Panc1 (cell line): ENCODE measurements at regions not wholly inside any gene's neighbourhood (a gene's known extent, or its start where the extent isn't known, plus 50 kb on each side); places are given as distances from the start of the nearest gene placed in this dataset.

Experiments
- ATAC-seq: fragments of 200-7000 bp; cut with Tn5 transposase; 2 replicates; pipeline ENCODE4 v1.9.1; 2020; ENCODE audit warnings: mild to moderate bottlenecking, moderate library complexity
- BruUV-seq: library from RNA; stranded (reverse); fragments of 400-500 nt; replicated peaks from 2 replicates; lab custom pipeline; 2021; lab: Mats Ljungman, UMichigan
- CTCF ChIA-PET: fragments of 300-600 bp; sonication (Branson Sonifier 250); formaldehyde crosslinking; loops from one replicate; lab custom pipeline; 2022; ENCODE audit warnings: antibody characterized with exemption; lab: Charles Lee
- POLR2A ChIA-PET: fragments of 300-600 bp; sonication (Branson Sonifier 250); formaldehyde crosslinking; loops from one replicate; lab custom pipeline; 2022; ENCODE audit warnings: antibody characterized with exemption; lab: Charles Lee
- DNase-seq: peaks from one replicate; pipeline ENCODE4 v3.0.0-alpha.2; 2010; ENCODE audit warnings: low read depth, low spot score
- H3K27ac ChIP-seq: 2 replicates; pipeline ENCODE4 v1.5.1; 2011; ENCODE audit warnings: mild to moderate bottlenecking, low read length, inconsistent platforms
- H3K27me3 ChIP-seq: fragments of 200-500 bp; sonication (Bioruptor generic); 2 replicates; pipeline ENCODE4 v1.6.0; 2014; ENCODE audit warnings: low read length, inconsistent platforms; ENCODE audit not compliant: control insufficient read depth, insufficient read depth
- H3K36me3 ChIP-seq: fragments of 200-500 bp; sonication (Bioruptor generic); 2 replicates; pipeline ENCODE4 v1.5.1; 2014; ENCODE audit warnings: inconsistent platforms, mild to moderate bottlenecking, low read length, moderate library complexity; ENCODE audit not compliant: control insufficient read depth, insufficient read depth
- H3K4me1 ChIP-seq: 2 replicates; pipeline ENCODE4 v1.5.1; 2011; ENCODE audit warnings: inconsistent platforms, mild to moderate bottlenecking, low read length, moderate library complexity; ENCODE audit not compliant: control insufficient read depth, insufficient read depth
- H3K4me3 ChIP-seq, 2 experiments: 2 replicates each; pipeline ENCODE4 v1.5.1; 2011 to 2012; ENCODE audit warnings: low read depth in 2 of 2, low read length in 2 of 2, mild to moderate bottlenecking in 2 of 2, inconsistent platforms in 1 of 2, moderate library complexity in 1 of 2
- H3K9me3 ChIP-seq: fragments of 200-500 bp; sonication (Bioruptor generic); 2 replicates; pipeline ENCODE4 v1.5.1; 2014; ENCODE audit warnings: low read depth, mild to moderate bottlenecking, inconsistent platforms, low read length, moderate library complexity; ENCODE audit not compliant: control insufficient read depth, insufficient read depth
- POLR2AphosphoS5 ChIP-seq: IDR thresholded peaks from 2 replicates; pipeline ENCODE4 v1.6.1; 2012; ENCODE audit warnings: mild to moderate bottlenecking, low read depth, low read length, moderate library complexity
- SIN3A ChIP-seq: IDR thresholded peaks from 2 replicates; pipeline ENCODE4 v1.6.1; 2012; ENCODE audit warnings: low read depth, mild to moderate bottlenecking, low read length, moderate library complexity, borderline replicate concordance; ENCODE audit not compliant: insufficient read depth
- TCF7L2 ChIP-seq: IDR thresholded peaks from 2 replicates; pipeline ENCODE4 v1.6.1; 2011; ENCODE audit warnings: mild to moderate bottlenecking, low read depth, low read length, inconsistent platforms
- in situ Hi-C: cut with HindIII; loops from 2 replicates; pipeline ENCODE4 v1.10.0; 2016; ENCODE audit warnings: low sequenced_read_pairs, low pct_unique_long_range_greater_than_20kb
- intact Hi-C: fragments of 100-400 bp; cut with micrococcal nuclease; formaldehyde crosslinking; loops from one replicate; pipeline ENCODE4 v1.10.0; 2022; ENCODE audit not compliant: unreplicated experiment
- TF ChIP-seq, protein P1 (sequence below): fragments of 450-650 bp; IDR thresholded peaks from 2 replicates; pipeline ENCODE4 v1.5.1; 2017; ENCODE audit warnings: mild to moderate bottlenecking
- TF ChIP-seq, protein P2 (sequence below), 2 experiments: IDR thresholded peaks; 2 replicates each; pipeline ENCODE4 v1.6.1; 2011 to 2012; ENCODE audit warnings: low read depth in 2 of 2, control low read depth in 1 of 2, low read length in 1 of 2, mild to moderate bottlenecking in 1 of 2, moderate library complexity in 1 of 2; ENCODE audit not compliant: insufficient read depth in 1 of 2

- in situ Hi-C loops: no loop called here
- Histone ChIP-seq H3K4me3 (no peak overlapping the region), H3K4me1 (no peaks in the 10 kb centered on the region), H3K9me3 (no peaks in the 10 kb centered on the region), H3K36me3 (no peaks in the 10 kb centered on the region), H3K27ac (no peak overlapping the region), H3K27me3 (no peaks in the 10 kb centered on the region)
- no TSS peak for BruUV-seq
- no peak for DNase-seq
- CTCF ChIA-PET: no interaction called here
- TF ChIP-seq POLR2AphosphoS5 (no peak), TCF7L2 (no peak)
- TF ChIP-seq, protein P1, sequence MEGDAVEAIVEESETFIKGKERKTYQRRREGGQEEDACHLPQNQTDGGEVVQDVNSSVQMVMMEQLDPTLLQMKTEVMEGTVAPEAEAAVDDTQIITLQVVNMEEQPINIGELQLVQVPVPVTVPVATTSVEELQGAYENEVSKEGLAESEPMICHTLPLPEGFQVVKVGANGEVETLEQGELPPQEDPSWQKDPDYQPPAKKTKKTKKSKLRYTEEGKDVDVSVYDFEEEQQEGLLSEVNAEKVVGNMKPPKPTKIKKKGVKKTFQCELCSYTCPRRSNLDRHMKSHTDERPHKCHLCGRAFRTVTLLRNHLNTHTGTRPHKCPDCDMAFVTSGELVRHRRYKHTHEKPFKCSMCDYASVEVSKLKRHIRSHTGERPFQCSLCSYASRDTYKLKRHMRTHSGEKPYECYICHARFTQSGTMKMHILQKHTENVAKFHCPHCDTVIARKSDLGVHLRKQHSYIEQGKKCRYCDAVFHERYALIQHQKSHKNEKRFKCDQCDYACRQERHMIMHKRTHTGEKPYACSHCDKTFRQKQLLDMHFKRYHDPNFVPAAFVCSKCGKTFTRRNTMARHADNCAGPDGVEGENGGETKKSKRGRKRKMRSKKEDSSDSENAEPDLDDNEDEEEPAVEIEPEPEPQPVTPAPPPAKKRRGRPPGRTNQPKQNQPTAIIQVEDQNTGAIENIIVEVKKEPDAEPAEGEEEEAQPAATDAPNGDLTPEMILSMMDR: no peak
- POLR2A ChIA-PET: no interaction called here
- intact Hi-C loops: no loop called here
- no peak for ATAC-seq
Measured at GRCh38 chr1:221148660-221149059, 269.4 kb downstream of the HLX start.

DNA sequence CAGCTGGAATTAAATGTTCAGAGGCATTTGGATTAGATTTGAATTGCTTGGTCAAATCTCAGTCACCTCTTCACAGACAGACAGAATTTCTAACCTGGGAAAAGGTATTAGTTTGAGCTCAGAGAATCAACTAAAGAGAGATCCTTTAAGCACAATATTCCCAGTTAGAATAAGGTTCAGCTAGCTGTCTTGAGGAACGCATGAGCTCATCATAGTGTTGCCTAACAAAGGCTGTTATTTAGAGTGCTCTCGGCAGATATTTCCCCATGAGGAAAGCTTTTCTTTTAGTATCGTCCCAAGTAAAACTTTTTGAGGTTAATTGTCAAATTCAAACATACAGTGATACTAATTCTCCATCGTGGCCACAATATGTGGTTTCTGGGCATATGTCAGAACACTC is 269.9 kb downstream of the HLX start:
- no TSS peak for BruUV-seq
- intact Hi-C loops (no loop called here), in situ Hi-C loops (no loop called here)
- no peaks in the 10 kb centered on the region for H3K9me3 ChIP-seq
- H3K4me1 ChIP-seq: no peaks in the 10 kb centered on the region
- TF ChIP-seq POLR2AphosphoS5 (no peak), SIN3A (no peak), TCF7L2 (no peak)
- TF ChIP-seq, protein P1: no peak
- TF ChIP-seq, protein P2, sequence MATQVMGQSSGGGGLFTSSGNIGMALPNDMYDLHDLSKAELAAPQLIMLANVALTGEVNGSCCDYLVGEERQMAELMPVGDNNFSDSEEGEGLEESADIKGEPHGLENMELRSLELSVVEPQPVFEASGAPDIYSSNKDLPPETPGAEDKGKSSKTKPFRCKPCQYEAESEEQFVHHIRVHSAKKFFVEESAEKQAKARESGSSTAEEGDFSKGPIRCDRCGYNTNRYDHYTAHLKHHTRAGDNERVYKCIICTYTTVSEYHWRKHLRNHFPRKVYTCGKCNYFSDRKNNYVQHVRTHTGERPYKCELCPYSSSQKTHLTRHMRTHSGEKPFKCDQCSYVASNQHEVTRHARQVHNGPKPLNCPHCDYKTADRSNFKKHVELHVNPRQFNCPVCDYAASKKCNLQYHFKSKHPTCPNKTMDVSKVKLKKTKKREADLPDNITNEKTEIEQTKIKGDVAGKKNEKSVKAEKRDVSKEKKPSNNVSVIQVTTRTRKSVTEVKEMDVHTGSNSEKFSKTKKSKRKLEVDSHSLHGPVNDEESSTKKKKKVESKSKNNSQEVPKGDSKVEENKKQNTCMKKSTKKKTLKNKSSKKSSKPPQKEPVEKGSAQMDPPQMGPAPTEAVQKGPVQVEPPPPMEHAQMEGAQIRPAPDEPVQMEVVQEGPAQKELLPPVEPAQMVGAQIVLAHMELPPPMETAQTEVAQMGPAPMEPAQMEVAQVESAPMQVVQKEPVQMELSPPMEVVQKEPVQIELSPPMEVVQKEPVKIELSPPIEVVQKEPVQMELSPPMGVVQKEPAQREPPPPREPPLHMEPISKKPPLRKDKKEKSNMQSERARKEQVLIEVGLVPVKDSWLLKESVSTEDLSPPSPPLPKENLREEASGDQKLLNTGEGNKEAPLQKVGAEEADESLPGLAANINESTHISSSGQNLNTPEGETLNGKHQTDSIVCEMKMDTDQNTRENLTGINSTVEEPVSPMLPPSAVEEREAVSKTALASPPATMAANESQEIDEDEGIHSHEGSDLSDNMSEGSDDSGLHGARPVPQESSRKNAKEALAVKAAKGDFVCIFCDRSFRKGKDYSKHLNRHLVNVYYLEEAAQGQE (IDR thresholded peaks at IDR 0.05; ENCODE audit: insufficient read depth in 1 of 2, low read depth in 2 of 2, low read length in 1 of 2): no peak
- no peak for ATAC-seq
- POLR2A ChIA-PET: no interaction called here
- H3K36me3 ChIP-seq: no peaks in the 10 kb centered on the region
- no peak overlapping the region for H3K4me3 ChIP-seq
- H3K27me3 ChIP-seq: no peaks in the 10 kb centered on the region
- CTCF ChIA-PET: no interaction called here
- H3K27ac ChIP-seq: no peak overlapping the region
- DNase-seq: no peak
